OCI-LY7 (cell line): ENCODE measurements at regions not wholly inside any gene's neighbourhood (a gene's known extent, or its start where the extent isn't known, plus 50 kb on each side); places are given as distances from the start of the nearest gene placed in this dataset.

Experiments used
- BruUV-seq: library from RNA; stranded (reverse); fragments of 400-500 nt; replicated peaks from 2 replicates; lab custom pipeline; 2021; lab: Mats Ljungman, UMichigan
- CTCF ChIA-PET: fragments of 300-600 bp; sonication (Branson Sonifier 250); formaldehyde crosslinking; loops from one replicate; lab custom pipeline; 2022; ENCODE audit warnings: antibody characterized with exemption; ENCODE audit not compliant: unreplicated experiment; lab: Charles Lee
- POLR2A ChIA-PET: fragments of 300-600 bp; sonication (Branson Sonifier 250); formaldehyde crosslinking; loops from one replicate; lab custom pipeline; 2022; ENCODE audit warnings: antibody characterized with exemption; lab: Charles Lee
- DNase-seq: peaks from one replicate; pipeline ENCODE4 v3.0.0-alpha.2; 2015; ENCODE audit warnings: low spot score
- H2AFZ ChIP-seq: fragments of 200-600 bp; sonication (generic), shearing (Covaris generic); 2 replicates; pipeline ENCODE4 v1.6.1; 2014; ENCODE audit warnings: mild to moderate bottlenecking, antibody characterized with exemption, low read length, moderate library complexity
- H3K27ac ChIP-seq: fragments of 200-600 bp; sonication (generic); 2 replicates; pipeline ENCODE4 v1.5.1; 2014; ENCODE audit warnings: mixed run types, low read depth, mild to moderate bottlenecking, moderate library complexity, low read length, inconsistent platforms; ENCODE audit not compliant: poor library complexity, severe bottlenecking
- H3K36me3 ChIP-seq: fragments of 200-600 bp; sonication (generic); 2 replicates; pipeline ENCODE4 v1.6.1; 2014; ENCODE audit warnings: mild to moderate bottlenecking, antibody characterized with exemption, low read length, moderate library complexity, mixed read lengths; ENCODE audit not compliant: insufficient read depth
- H3K4me1 ChIP-seq: fragments of 200-600 bp; sonication (generic); 2 replicates; pipeline ENCODE4 v1.5.1; 2014; ENCODE audit warnings: mild to moderate bottlenecking, low read length; ENCODE audit not compliant: insufficient read depth, poor library complexity, severe bottlenecking
- H3K4me2 ChIP-seq: fragments of 200-600 bp; sonication (generic); 2 replicates; pipeline ENCODE4 v1.6.1; 2014; ENCODE audit warnings: mild to moderate bottlenecking, low read length
- H3K4me3 ChIP-seq: fragments of 200-600 bp; sonication (generic); 2 replicates; pipeline ENCODE4 v1.5.1; 2014; ENCODE audit warnings: mild to moderate bottlenecking, low read depth, low read length; ENCODE audit not compliant: poor library complexity, severe bottlenecking
- H3K79me2 ChIP-seq: fragments of 200-600 bp; sonication (generic); 2 replicates; pipeline ENCODE4 v1.6.1; 2016; ENCODE audit warnings: low read depth, mild to moderate bottlenecking, low read length, moderate library complexity, mixed read lengths; ENCODE audit not compliant: insufficient read depth
- H3K9me2 ChIP-seq: fragments of 200-600 bp; sonication (generic); 2 replicates; pipeline ENCODE4 v1.6.1; 2016; ENCODE audit warnings: mild to moderate bottlenecking, low read length, mixed read lengths; ENCODE audit not compliant: insufficient read depth
- H3K9me3 ChIP-seq: fragments of 200-600 bp; sonication (generic); 2 replicates; pipeline ENCODE4 v1.6.1; 2014; ENCODE audit warnings: mild to moderate bottlenecking, mixed run types, low read length, mixed read lengths
- H4K20me1 ChIP-seq: fragments of 200-600 bp; sonication (generic); 2 replicates; pipeline ENCODE4 v1.6.1; 2014; ENCODE audit warnings: mild to moderate bottlenecking, antibody characterized with exemption, low read length, moderate library complexity, mixed read lengths; ENCODE audit not compliant: insufficient read depth
- EZH2phosphoT487 ChIP-seq: fragments of 200-600 bp; sonication (generic); IDR thresholded peaks from 2 replicates; pipeline ENCODE4 v1.6.1; 2018; ENCODE audit warnings: low read depth, borderline replicate concordance, mild to moderate bottlenecking, mixed run types, antibody characterized with exemption, low read length, moderate library complexity, mixed read lengths
- intact Hi-C: fragments of 100-400 bp; cut with micrococcal nuclease; formaldehyde crosslinking; loops from one replicate; pipeline ENCODE4 v1.10.0; 2022; ENCODE audit not compliant: unreplicated experiment
- TF ChIP-seq, protein P1 (sequence below): fragments of 200-600 bp; sonication (generic); conservative IDR thresholded peaks from 2 replicates; pipeline ENCODE4 v1.5.1; 2014; ENCODE audit warnings: mild to moderate bottlenecking, antibody characterized with exemption, low read length, moderate library complexity, mixed read lengths

- DNase-seq = no peak
- H3K79me2 ChIP-seq = no peaks in the 10 kb centered on the region
- no peak overlapping the region for H3K27ac ChIP-seq
- CTCF ChIA-PET = no interaction called here
- intact Hi-C loops = no loop called here
- no peaks in the 10 kb centered on the region for H3K9me2 ChIP-seq
- no peak for TF ChIP-seq EZH2phosphoT487
- TF ChIP-seq, protein P1, sequence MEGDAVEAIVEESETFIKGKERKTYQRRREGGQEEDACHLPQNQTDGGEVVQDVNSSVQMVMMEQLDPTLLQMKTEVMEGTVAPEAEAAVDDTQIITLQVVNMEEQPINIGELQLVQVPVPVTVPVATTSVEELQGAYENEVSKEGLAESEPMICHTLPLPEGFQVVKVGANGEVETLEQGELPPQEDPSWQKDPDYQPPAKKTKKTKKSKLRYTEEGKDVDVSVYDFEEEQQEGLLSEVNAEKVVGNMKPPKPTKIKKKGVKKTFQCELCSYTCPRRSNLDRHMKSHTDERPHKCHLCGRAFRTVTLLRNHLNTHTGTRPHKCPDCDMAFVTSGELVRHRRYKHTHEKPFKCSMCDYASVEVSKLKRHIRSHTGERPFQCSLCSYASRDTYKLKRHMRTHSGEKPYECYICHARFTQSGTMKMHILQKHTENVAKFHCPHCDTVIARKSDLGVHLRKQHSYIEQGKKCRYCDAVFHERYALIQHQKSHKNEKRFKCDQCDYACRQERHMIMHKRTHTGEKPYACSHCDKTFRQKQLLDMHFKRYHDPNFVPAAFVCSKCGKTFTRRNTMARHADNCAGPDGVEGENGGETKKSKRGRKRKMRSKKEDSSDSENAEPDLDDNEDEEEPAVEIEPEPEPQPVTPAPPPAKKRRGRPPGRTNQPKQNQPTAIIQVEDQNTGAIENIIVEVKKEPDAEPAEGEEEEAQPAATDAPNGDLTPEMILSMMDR = no peak
- H2AFZ ChIP-seq = no peak overlapping the region
- H3K4me3 ChIP-seq = no peak overlapping the region
- H4K20me1 ChIP-seq = no peaks in the 10 kb centered on the region
- H3K4me2 ChIP-seq = no peak overlapping the region
- H3K9me3 ChIP-seq = no peaks in the 10 kb centered on the region
- no TSS peak for BruUV-seq
- no peaks in the 10 kb centered on the region for H3K36me3 ChIP-seq
- H3K4me1 ChIP-seq = no peaks in the 10 kb centered on the region
- POLR2A ChIA-PET = no interaction called here
These were observed 171.8 kb downstream of the OLFM1 start for GRCh38 chr9:135259273-135259672.

GRCh38 chr9:135260221-135261180 is 173.0 kb downstream of the OLFM1 start:
- no peak for DNase-seq
- Histone ChIP-seq H3K4me1 (no peaks in the 10 kb centered on the region), H3K9me2 (no peaks in the 10 kb centered on the region), H2AFZ (no peak overlapping the region), H3K36me3 (no peaks in the 10 kb centered on the region), H3K9me3 (no peaks in the 10 kb centered on the region), H4K20me1 (no peaks in the 10 kb centered on the region), H3K4me3 (no peak overlapping the region), H3K4me2 (no peak overlapping the region), H3K79me2 (no peaks in the 10 kb centered on the region), H3K27ac (no peak overlapping the region)
- no peak for TF ChIP-seq EZH2phosphoT487
- TF ChIP-seq, protein P1 = no peak
- intact Hi-C loops = no loop called here
- ChIA-PET CTCF (no interaction called here), POLR2A (no interaction called here)
- no TSS peak for BruUV-seq

- Histone ChIP-seq H3K27ac (no peak overlapping the region), H3K9me3 (no peaks in the 10 kb centered on the region), H3K4me3 (no peak overlapping the region), H3K9me2 (no peaks in the 10 kb centered on the region), H3K79me2 (no peaks in the 10 kb centered on the region), H3K36me3 (no peaks in the 10 kb centered on the region), H4K20me1 (no peaks in the 10 kb centered on the region), H3K4me1 (no peaks in the 10 kb centered on the region), H2AFZ (no peak overlapping the region), H3K4me2 (no peak overlapping the region)
- DNase-seq = no peak
- intact Hi-C loops = no loop called here
- no TSS peak for BruUV-seq
- TF ChIP-seq EZH2phosphoT487 = no peak
- TF ChIP-seq, protein P1 = no peak
- CTCF ChIA-PET = no interaction called here
- POLR2A ChIA-PET = no interaction called here
These were observed 174.8 kb downstream of the OLFM1 start for GRCh38 chr9:135262248-135262647.
